ENCODE measurements at regions not wholly inside any gene's neighbourhood (a gene's known extent, or its start where the extent isn't known, plus 50 kb on each side); places are given as distances from the start of the nearest gene placed in this dataset.

- TF ChIP-seq CTCF (IDR thresholded peaks at IDR 0.05): no peak
- TF ChIP-seq EZH2 (IDR thresholded peaks at IDR 0.05; ENCODE audit: borderline replicate concordance, insufficient read depth, low read depth, low read length, poor library complexity, severe bottlenecking): no peak
Observed at GRCh38 chr5:93010616-93011015, 570.4 kb downstream of the NR2F1-AS1 start.

All from B cell (primary cell).